ENCODE measurements at regions not wholly inside any gene's neighbourhood (a gene's known extent, or its start where the extent isn't known, plus 50 kb on each side); places are given as distances from the start of the nearest gene placed in this dataset.

- H3K4me3 Mint-ChIP-seq = no peak overlapping the region
- H3K27ac Mint-ChIP-seq = no peak overlapping the region
- no peaks in the 10 kb centered on the region for H3K27me3 Mint-ChIP-seq
- H3K36me3 Mint-ChIP-seq (ENCODE audit: low read depth) = no peaks in the 10 kb centered on the region
- no peaks in the 10 kb centered on the region for H3K4me1 Mint-ChIP-seq
- no peaks in the 10 kb centered on the region for H3K9me3 Mint-ChIP-seq
- DNase-seq = no peak
- intact Hi-C loops (cut with micrococcal nuclease) = no loop called here
Observed at GRCh38 chr2:66066032-66066431, 368.9 kb upstream of the MEIS1 start.

- intact Hi-C loops (cut with micrococcal nuclease) = no loop called here
- Mint-ChIP-seq H3K36me3 (ENCODE audit: low read depth) (no peaks in the 10 kb centered on the region), H3K27ac (no peak overlapping the region), H3K4me1 (no peaks in the 10 kb centered on the region), H3K4me3 (no peak overlapping the region), H3K27me3 (no peaks in the 10 kb centered on the region), H3K9me3 (no peaks in the 10 kb centered on the region)
- DNase-seq = no peak
Observed at GRCh38 chr2:66059332-66059731, 375.6 kb upstream of the MEIS1 start.

- no peaks in the 10 kb centered on the region for H3K27me3 Mint-ChIP-seq
- no peaks in the 10 kb centered on the region for H3K9me3 Mint-ChIP-seq
- intact Hi-C loops (cut with micrococcal nuclease) = no loop called here
- DNase-seq = no peak
- no peaks in the 10 kb centered on the region for H3K36me3 Mint-ChIP-seq (ENCODE audit: low read depth)
- no peaks in the 10 kb centered on the region for H3K4me1 Mint-ChIP-seq
- H3K4me3 Mint-ChIP-seq = no peak overlapping the region
- no peak overlapping the region for H3K27ac Mint-ChIP-seq
Observed at GRCh38 chr2:66058675-66059074, 376.2 kb upstream of the MEIS1 start.

GRCh38 chr2:66057844-66058243, 377.1 kb upstream of the MEIS1 start:
- intact Hi-C loops (cut with micrococcal nuclease) = no loop called here
- Mint-ChIP-seq H3K4me3 (no peak overlapping the region), H3K36me3 (ENCODE audit: low read depth) (no peaks in the 10 kb centered on the region), H3K9me3 (no peaks in the 10 kb centered on the region), H3K4me1 (no peaks in the 10 kb centered on the region), H3K27ac (no peak overlapping the region), H3K27me3 (no peaks in the 10 kb centered on the region)
- DNase-seq = no peak

GRCh38 chr2:66050392-66050791, 384.5 kb upstream of the MEIS1 start:
- intact Hi-C loops (cut with micrococcal nuclease) = no loop called here
- DNase-seq = no peak
- Mint-ChIP-seq H3K36me3 (ENCODE audit: low read depth) (no peaks in the 10 kb centered on the region), H3K4me1 (no peaks in the 10 kb centered on the region), H3K9me3 (no peaks in the 10 kb centered on the region), H3K27ac (no peak overlapping the region), H3K4me3 (no peak overlapping the region), H3K27me3 (no peaks in the 10 kb centered on the region)

- intact Hi-C loops (cut with micrococcal nuclease) = no loop called here
- H3K9me3 Mint-ChIP-seq = no peaks in the 10 kb centered on the region
- no peaks in the 10 kb centered on the region for H3K36me3 Mint-ChIP-seq (ENCODE audit: low read depth)
- no peak overlapping the region for H3K27ac Mint-ChIP-seq
- H3K4me1 Mint-ChIP-seq = no peaks in the 10 kb centered on the region
- H3K4me3 Mint-ChIP-seq = no peak overlapping the region
- no peak for DNase-seq
- H3K27me3 Mint-ChIP-seq = no peaks in the 10 kb centered on the region
Observed at GRCh38 chr2:66048667-66049066, 386.3 kb upstream of the MEIS1 start.

- H3K27ac Mint-ChIP-seq = no peak overlapping the region
- H3K4me1 Mint-ChIP-seq = no peaks in the 10 kb centered on the region
- no peak for DNase-seq
- no peaks in the 10 kb centered on the region for H3K27me3 Mint-ChIP-seq
- intact Hi-C loops (cut with micrococcal nuclease) = no loop called here
- no peaks in the 10 kb centered on the region for H3K36me3 Mint-ChIP-seq (ENCODE audit: low read depth)
- no peaks in the 10 kb centered on the region for H3K9me3 Mint-ChIP-seq
- H3K4me3 Mint-ChIP-seq = no peak overlapping the region
Observed at GRCh38 chr2:66041902-66042657, 392.8 kb upstream of the MEIS1 start.

GRCh38 chr2:66036948-66037347, 398.0 kb upstream of the MEIS1 start:
- no peaks in the 10 kb centered on the region for H3K9me3 Mint-ChIP-seq
- H3K4me3 Mint-ChIP-seq = no peak overlapping the region
- H3K27me3 Mint-ChIP-seq = no peaks in the 10 kb centered on the region
- no peaks in the 10 kb centered on the region for H3K36me3 Mint-ChIP-seq (ENCODE audit: low read depth)
- intact Hi-C loops (cut with micrococcal nuclease) = no loop called here
- H3K27ac Mint-ChIP-seq = no peak overlapping the region
- DNase-seq = no peak
- H3K4me1 Mint-ChIP-seq = no peaks in the 10 kb centered on the region

GRCh38 chr2:66034467-66034866, 400.5 kb upstream of the MEIS1 start:
- Mint-ChIP-seq H3K27ac (no peak overlapping the region), H3K27me3 (no peaks in the 10 kb centered on the region), H3K9me3 (no peaks in the 10 kb centered on the region), H3K4me3 (no peak overlapping the region), H3K36me3 (ENCODE audit: low read depth) (no peaks in the 10 kb centered on the region), H3K4me1 (no peaks in the 10 kb centered on the region)
- DNase-seq = no peak
- intact Hi-C loops (cut with micrococcal nuclease) = no loop called here

GRCh38 chr2:66032226-66032775, 402.6 kb upstream of the MEIS1 start:
- intact Hi-C loops (cut with micrococcal nuclease) = no loop called here
- Mint-ChIP-seq H3K36me3 (ENCODE audit: low read depth) (no peaks in the 10 kb centered on the region), H3K4me3 (no peak overlapping the region), H3K9me3 (no peaks in the 10 kb centered on the region), H3K27ac (no peak overlapping the region), H3K27me3 (no peaks in the 10 kb centered on the region), H3K4me1 (no peaks in the 10 kb centered on the region)
- no peak for DNase-seq

GRCh38 chr2:66031236-66031635, 403.7 kb upstream of the MEIS1 start:
- Mint-ChIP-seq H3K4me3 (no peak overlapping the region), H3K4me1 (no peaks in the 10 kb centered on the region), H3K9me3 (no peaks in the 10 kb centered on the region), H3K36me3 (ENCODE audit: low read depth) (no peaks in the 10 kb centered on the region), H3K27me3 (no peaks in the 10 kb centered on the region), H3K27ac (no peak overlapping the region)
- intact Hi-C loops (cut with micrococcal nuclease) = no loop called here
- DNase-seq = no peak

- H3K4me1 Mint-ChIP-seq = no peaks in the 10 kb centered on the region
- H3K9me3 Mint-ChIP-seq = no peaks in the 10 kb centered on the region
- H3K27ac Mint-ChIP-seq = no peak overlapping the region
- intact Hi-C loops (cut with micrococcal nuclease) = no loop called here
- no peaks in the 10 kb centered on the region for H3K27me3 Mint-ChIP-seq
- H3K36me3 Mint-ChIP-seq (ENCODE audit: low read depth) = no peaks in the 10 kb centered on the region
- no peak overlapping the region for H3K4me3 Mint-ChIP-seq
- DNase-seq = no peak
Observed at GRCh38 chr2:66030553-66030952, 404.4 kb upstream of the MEIS1 start.

GRCh38 chr2:66024391-66024790, 410.5 kb upstream of the MEIS1 start:
- Mint-ChIP-seq H3K36me3 (ENCODE audit: low read depth) (no peaks in the 10 kb centered on the region), H3K4me3 (no peak overlapping the region), H3K9me3 (no peaks in the 10 kb centered on the region), H3K27me3 (no peaks in the 10 kb centered on the region), H3K4me1 (no peaks in the 10 kb centered on the region), H3K27ac (no peak overlapping the region)
- no peak for DNase-seq
- intact Hi-C loops (cut with micrococcal nuclease) = no loop called here

GRCh38 chr2:66021296-66021695, 413.6 kb upstream of the MEIS1 start:
- Mint-ChIP-seq H3K27me3 (no peaks in the 10 kb centered on the region), H3K9me3 (no peaks in the 10 kb centered on the region), H3K4me1 (no peaks in the 10 kb centered on the region), H3K36me3 (ENCODE audit: low read depth) (no peaks in the 10 kb centered on the region), H3K27ac (no peak overlapping the region), H3K4me3 (no peak overlapping the region)
- intact Hi-C loops (cut with micrococcal nuclease) = no loop called here
- DNase-seq = no peak

- H3K36me3 Mint-ChIP-seq (ENCODE audit: low read depth) = no peaks in the 10 kb centered on the region
- intact Hi-C loops (cut with micrococcal nuclease) = no loop called here
- H3K4me3 Mint-ChIP-seq = no peak overlapping the region
- no peak overlapping the region for H3K27ac Mint-ChIP-seq
- no peaks in the 10 kb centered on the region for H3K4me1 Mint-ChIP-seq
- H3K27me3 Mint-ChIP-seq = no peaks in the 10 kb centered on the region
- DNase-seq = no peak
- no peaks in the 10 kb centered on the region for H3K9me3 Mint-ChIP-seq
Observed at GRCh38 chr2:66017763-66018162, 417.2 kb upstream of the MEIS1 start.

Measured in activated CD4-positive, alpha-beta T cell treated with anti-CD3 and anti-CD28 coated beads, Interleukin-2, amount 10 ng/mL, durations not matched to agents 24 days and 14 days (primary cell).